ENCODE measurements at regions not wholly inside any gene's neighbourhood (a gene's known extent, or its start where the extent isn't known, plus 50 kb on each side); places are given as distances from the start of the nearest gene placed in this dataset.
A peak's percentile ranks its signal among the peaks of the same experiment; 100 is the strongest.

GRCh38 chr10:90635111-90635765 lies 222.6 kb downstream of the HTR7 start:
- WGBS, 2 donors: 34 to 56% methylated on average over 2 of the region's 2 CpGs
- Histone ChIP-seq H3K27me3 (no peaks in the 10 kb centered on the region), H3K9me3 (no peaks in the 10 kb centered on the region), H3K36me3 (no peaks in the 10 kb centered on the region), H3K4me3 (no peak overlapping the region), H3K4me1 (no peaks in the 10 kb centered on the region), H3K27ac (no peak overlapping the region)
- intact Hi-C loops (cut with DNase I): no loop called here
- no peak for DNase-seq
- TF ChIP-seq EP300 (IDR thresholded peaks at IDR 0.05) (no peak), POLR2AphosphoS5 (IDR thresholded peaks at IDR 0.05) (no peak), CTCF (IDR thresholded peaks at IDR 0.05) (no peak), POLR2A (IDR thresholded peaks at IDR 0.05) (no peak)

GRCh38 chr10:90640756-90641155 lies 217.1 kb downstream of the HTR7 start:
- Histone ChIP-seq H3K36me3 (no peaks in the 10 kb centered on the region), H3K4me1 (peaks cover 0 to 22% (median 17%) of the 10 kb centered on the region in 4 donors), H3K9me3 (no peaks in the 10 kb centered on the region), H3K4me3 (no peak overlapping the region), H3K27me3 (no peaks in the 10 kb centered on the region), H3K27ac (no peak overlapping the region)
- 82 to 89% methylated on average over 2 of the region's 2 CpGs for WGBS, 2 donors
- TF ChIP-seq POLR2AphosphoS5 (IDR thresholded peaks at IDR 0.05) (no peak), EP300 (IDR thresholded peaks at IDR 0.05) (no peak), CTCF (IDR thresholded peaks at IDR 0.05) (no peak), POLR2A (IDR thresholded peaks at IDR 0.05) (no peak)
- DNase-seq: no peak
- intact Hi-C loops (cut with DNase I): no loop called here

GRCh38 chr10:90641731-90642130 lies 216.1 kb downstream of the HTR7 start:
- Histone ChIP-seq H3K4me3 (no peak overlapping the region), H3K27me3 (no peaks in the 10 kb centered on the region), H3K9me3 (no peaks in the 10 kb centered on the region), H3K4me1 (peaks cover 0 to 22% (median 17%) of the 10 kb centered on the region in 4 donors), H3K36me3 (no peaks in the 10 kb centered on the region), H3K27ac (peak overlapping the region in 2 of 4 donors; percentile 30 to 53)
- TF ChIP-seq POLR2A (IDR thresholded peaks at IDR 0.05) (no peak), CTCF (IDR thresholded peaks at IDR 0.05) (no peak), EP300 (IDR thresholded peaks at IDR 0.05) (no peak), POLR2AphosphoS5 (IDR thresholded peaks at IDR 0.05) (no peak)
- intact Hi-C loops (cut with DNase I): no loop called here
- WGBS, 2 donors: 68 to 81% methylated on average over 4 of the region's 4 CpGs
- no peak for DNase-seq

GRCh38 chr10:90642136-90642535 lies 215.7 kb downstream of the HTR7 start:
- H3K27ac ChIP-seq: peak overlapping the region in 2 of 4 donors; percentile 30 to 53
- intact Hi-C loops (cut with DNase I): no loop called here

More at GRCh38 chr10:90642136-90642535, 215.7 kb downstream of the HTR7 start:
- 61 to 64% methylated on average over 3 of the region's 3 CpGs for WGBS, 2 donors
- H3K4me1 ChIP-seq: peaks cover 0 to 22% (median 17%) of the 10 kb centered on the region in 4 donors
- no peaks in the 10 kb centered on the region for H3K36me3 ChIP-seq
- DNase-seq: no peak
- H3K9me3 ChIP-seq: no peaks in the 10 kb centered on the region
- TF ChIP-seq POLR2AphosphoS5 (IDR thresholded peaks at IDR 0.05) (peak in 1 of 4 donors; percentile 17), EP300 (IDR thresholded peaks at IDR 0.05) (no peak), CTCF (IDR thresholded peaks at IDR 0.05) (no peak), POLR2A (IDR thresholded peaks at IDR 0.05) (no peak)
- H3K4me3 ChIP-seq: no peak overlapping the region
- H3K27me3 ChIP-seq: no peaks in the 10 kb centered on the region

All from sigmoid colon (tissue), 6 donors.